NCI-H1436 (cell line): ENCODE measurements at regions not wholly inside any gene's neighbourhood (a gene's known extent, or its start where the extent isn't known, plus 50 kb on each side); places are given as distances from the start of the nearest gene placed in this dataset.

Experiments used
- DNase-seq: peaks from one replicate; lab custom pipeline; 2025; lab: John Stamatoyannopoulos, UW

DNA sequence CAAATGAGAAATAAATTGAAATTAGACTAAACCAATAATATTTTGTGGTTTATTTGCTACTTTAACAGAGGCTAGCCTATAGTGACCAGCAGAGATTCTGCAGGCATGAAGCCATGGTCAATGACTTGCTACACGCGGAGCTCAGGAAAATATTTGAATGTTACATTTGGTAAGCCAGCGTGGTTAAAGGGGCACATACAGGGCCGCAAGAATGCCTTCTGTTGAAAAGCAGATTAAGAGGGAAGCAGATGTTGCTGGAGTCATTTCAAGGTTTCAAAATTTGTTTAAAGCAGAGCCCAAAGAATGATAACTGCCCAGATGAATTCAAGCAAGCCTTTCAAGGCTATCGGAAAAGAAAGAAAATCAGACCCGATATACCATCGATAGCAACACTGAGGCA, 294.3 kb upstream of the MAN1A1 start:
- no peak for DNase-seq

DNA sequence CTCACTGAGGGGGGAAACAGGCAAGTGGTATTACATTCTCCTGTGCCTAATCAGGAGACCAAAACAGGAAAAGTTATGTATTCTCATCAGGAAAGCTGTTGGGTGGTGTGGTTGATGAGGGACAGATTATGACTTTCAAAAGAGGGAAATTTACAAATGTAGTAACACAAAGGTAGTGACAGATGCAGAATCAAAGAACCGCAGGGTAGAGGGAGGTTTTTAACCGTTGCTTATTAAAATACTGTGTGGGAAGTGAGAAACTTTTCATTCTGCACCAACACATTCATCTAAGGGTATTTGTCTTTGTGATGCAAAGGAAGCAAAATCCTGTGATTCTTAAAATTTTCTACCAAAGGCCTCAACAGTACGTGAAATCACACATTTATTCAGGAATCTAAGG, 288.2 kb upstream of the MAN1A1 start:
- no peak for DNase-seq

DNA sequence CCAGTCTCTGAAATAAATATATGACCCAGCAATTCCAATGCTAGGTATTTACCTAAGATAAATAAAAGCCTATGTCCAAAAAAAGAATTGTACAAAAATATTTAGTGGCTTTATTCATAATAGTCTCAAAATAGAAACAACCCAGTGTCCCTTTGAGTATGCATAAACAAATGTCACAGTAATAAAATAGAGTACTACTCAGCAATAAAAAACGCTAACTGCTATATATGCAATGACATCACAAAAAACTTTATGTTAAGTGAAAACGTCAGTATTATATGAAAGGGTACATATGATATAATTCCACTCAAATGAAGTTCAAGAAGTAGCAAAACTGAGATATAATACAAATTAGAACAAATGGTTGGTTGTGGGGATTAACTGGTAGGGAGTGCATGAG, 286.5 kb upstream of the MAN1A1 start:
- DNase-seq, result no peak

DNA sequence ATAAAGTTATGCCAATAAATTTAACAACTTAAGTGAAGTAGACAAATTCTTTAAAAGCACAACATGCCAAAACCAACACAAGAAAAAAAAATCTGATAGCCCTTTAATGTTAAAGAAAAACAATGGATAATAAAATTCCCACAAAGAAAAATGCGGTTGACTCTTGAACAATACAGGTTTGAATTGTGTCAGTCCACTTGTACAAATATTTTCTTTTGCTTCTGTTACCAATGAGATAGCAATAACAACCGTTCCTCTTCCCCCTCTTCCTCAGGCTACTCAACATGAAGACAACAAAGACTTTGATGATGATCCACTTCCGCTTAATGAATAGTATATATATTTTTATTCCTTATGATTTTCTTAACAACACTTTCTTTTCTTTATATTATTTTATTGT, 283.9 kb upstream of the MAN1A1 start:
- DNase-seq, result no peak

DNA sequence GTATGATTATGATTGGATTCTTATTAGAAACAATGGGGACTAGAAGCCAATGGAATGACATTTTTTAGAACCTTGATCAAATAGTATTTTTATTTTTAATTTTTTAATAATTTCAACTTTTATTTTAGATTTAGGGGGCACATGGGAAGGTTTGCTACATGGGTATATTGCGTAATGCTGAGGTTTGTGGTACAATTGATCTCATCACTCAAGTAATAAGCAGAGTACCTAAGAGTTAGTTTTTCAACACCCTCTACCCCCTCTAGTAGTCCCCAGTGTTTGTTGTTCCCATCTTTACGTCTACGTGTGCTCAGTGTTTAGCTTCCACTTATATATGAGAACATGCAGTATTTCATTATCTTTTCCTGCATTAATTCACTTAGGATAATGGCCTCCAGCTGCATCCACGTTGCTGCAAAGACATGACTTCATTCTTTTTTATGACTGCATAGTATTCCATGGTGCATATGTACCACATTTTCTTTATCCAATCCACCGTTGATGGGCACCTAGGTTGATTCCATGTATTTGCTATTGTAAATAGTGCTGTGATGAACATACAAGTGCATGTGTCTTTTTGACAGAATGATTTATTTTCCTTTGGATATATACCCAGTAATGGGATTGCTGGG, 281.1 kb upstream of the MAN1A1 start:
- DNase-seq, result no peak

DNA sequence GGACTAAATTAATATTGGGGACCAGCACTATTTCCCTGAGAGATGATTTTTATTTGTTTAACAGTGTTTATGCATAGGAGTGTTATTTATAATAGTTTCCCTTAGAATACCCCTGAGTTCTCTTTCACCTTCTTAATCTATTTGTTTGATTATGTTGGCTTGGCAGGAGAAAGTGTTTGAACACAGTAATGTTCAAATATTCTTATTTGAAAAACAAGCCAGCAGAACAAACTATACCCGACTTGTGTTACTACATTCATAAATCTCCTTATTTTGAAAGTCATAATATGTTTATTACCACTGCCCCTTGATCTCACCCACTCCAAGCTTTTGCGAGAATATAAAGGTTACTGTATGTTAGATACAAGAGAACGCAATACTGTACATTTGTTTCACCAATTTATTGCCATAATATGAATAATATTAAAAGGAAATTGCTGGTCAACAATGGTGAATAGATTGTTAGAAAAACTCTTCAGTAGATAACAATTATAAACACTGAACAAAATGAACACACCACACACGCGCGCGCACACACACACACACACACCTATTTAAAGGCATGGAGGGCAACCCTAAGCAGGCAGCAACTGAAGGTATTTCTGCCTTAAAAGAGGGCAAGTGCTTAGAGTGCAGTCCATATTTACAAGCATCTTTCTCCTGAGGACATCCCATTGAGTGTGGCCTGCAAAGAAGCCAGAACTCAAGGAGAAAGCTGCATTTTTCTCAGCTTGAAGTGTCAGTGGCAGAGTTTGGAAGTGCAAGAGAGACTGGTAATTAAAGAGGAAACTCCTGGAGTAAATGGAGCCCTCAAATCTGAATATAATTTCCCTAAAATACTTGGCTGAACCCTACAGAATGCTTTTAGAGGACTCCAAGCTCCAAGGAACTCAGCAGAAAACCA, 279.4 kb upstream of the MAN1A1 start:
- DNase-seq, result no peak

DNA sequence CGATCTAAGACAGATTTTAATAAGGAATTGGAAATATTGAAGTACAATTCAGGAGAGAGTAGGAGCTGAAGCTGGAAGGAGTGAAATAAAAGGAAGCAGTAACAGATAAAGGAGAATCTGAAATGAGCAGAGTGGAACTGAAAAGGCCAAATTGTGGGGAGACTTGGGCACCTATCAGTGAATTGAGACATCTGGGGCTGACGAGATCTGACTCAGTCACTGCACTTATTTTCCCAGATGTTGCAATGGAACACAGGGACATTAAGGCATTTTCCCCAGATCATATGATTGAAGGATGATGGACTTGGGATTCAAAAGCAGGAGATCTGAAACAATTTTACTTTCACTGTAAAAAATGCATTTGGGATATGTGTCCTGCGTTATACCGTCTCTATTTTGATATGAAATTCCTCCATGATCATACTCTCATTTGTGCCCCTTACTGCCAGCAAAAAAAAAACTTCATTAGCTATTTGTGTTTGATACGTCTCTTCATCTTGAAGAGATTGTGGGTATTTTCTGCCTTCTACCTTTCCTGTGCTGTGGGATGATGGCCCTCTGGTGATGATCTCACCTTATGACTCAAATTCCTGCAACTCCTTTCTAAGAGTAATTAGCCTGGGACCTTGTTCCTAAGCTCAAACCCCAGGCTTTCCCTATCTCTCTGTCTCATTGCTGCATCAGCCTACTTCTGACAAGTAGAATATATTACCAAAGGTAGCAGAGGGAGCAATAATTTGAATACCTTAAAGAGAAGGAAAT, 278.5 kb upstream of the MAN1A1 start:
- DNase-seq, result no peak

DNA sequence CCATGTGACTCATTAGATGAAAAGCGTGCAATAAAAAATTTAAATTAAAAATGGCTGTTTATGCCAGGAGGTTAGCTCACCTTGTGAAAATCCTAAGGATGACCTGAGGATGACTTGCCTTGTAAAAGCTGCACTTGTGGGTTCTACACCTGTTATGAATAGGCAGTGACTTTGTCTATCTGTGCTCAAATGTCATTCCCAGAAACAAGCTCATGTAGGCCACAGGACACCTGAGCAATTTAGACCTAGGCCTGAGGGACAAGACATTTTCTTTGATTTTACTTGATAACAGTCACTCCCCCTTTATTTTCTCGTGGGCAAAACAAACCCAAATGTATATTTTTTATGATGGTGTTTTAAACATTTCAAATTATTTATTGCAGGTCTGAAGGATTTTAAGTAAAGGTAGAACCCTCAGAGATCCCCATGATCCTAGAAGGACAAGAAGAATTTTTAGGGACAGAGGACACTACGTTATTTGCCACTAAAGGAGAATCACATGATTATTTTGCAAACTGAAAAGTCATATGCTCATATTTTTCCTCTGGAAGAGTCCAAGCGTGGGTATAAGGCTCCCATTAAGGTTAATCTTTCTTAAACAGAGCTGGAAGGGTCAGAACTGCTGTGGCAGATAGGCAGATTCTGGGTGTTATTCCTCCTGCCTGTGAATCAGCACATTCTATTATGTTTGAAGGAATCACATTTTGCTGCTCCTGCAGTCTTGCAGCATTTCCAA, 277.5 kb upstream of the MAN1A1 start:
- DNase-seq, result no peak

DNA sequence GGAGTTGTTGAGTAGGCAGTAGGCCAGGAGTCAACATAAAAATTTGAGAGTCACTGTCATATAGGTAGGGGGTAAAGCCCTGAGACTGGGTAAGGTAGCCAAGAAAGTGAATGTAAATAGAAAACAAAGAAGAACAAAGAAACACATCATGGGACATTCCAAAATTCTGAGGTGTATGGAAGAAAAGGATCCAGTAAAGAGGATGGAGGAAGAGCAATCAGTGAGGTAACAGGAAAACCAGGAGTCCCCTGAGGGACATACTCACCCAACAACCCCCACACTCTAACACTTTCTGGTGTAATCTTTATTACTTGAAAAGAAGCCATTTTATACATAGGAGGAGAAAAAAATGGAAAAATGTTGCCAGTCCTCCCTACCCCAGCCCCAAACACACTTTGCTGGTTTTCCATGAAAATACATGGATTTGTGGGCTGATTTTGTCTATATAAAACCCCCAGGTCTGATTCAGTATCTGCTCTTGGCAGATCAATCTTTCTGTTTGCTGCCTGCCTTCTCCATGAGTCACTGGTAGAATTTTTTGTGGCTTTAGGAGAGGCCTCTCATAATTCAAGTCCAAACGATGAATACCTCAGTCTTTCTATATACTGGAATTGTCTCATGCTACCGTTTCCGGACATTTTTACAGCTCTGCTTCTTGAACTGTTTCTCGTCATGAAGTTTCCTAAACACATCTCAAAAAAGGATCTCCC, 271.4 kb upstream of the MAN1A1 start:
- DNase-seq, result no peak

DNA sequence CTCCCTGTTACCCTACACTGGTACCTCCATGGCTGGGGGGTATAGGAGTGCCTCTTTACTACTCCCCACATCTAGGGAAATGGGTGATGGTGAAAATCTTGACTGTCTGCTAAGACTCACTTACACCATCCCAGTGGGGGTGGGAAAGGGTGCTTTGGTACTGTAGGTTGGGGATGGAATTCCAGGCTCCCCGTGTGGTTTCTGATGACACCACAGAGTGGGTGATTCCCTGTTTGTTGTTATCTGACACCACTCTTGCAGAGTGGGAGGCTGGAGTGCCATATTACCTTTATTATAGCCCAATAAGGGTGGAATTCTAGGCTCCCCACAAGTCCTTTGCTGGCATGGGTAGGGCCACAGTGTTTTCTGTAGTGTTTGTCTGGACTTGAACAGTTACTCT, 264.6 kb upstream of the MAN1A1 start:
- no peak for DNase-seq

DNA sequence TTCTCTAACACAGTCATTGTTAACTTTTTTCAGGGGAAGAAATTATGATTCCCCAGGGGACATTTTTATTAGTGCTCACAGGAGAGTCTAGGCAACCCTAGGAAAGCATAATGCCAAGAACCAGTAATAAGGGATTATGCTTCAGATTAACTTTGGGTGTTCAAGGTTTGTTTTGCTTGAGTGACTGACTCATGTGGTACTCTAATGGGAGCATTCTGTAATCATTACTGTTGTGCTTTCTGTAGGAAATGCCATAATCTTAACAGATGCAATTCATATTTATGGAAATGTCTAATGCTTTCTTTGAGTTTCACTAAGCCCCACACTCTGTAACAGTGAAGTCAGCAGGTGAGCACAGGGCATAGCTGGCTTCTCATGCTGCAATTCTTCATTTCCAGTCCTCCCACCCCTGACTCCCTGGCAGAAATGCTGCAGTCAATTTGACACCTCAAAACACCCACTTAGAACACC, 263.4 kb upstream of the MAN1A1 start:
- DNase-seq, result no peak

DNA sequence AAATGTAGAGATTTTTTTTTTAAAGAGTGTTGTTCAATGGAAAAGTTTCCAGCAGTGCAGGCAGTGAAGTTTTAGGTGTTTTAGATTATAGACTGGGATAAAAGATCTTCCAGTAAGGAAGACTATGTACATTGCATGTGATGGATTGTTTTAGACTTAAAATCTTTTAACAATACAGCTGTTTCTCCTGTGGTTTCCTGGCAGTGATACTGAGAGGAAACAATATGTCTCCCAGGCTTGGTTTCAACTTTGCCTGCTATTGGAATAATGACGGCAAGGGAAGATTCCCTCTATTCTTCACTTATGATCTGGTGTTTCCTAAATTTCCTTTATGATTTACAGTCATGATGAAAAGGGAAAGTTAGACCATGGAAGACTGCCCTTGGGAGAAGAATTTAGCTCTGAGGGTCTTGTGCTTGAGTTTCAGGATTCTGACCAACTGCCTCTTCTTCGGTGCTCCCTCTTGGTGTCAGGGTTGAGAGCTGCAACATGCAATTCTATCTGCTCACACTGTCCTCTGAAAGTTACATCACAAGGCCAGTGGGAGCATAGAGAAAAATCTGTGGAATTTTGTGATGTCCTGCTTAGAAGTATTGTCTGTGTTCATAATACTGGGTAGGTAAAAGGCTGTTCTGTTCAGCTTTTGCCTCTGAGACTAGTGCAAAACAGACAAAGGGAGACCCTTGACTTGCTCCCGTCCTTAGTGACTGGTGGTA, 262.8 kb upstream of the MAN1A1 start:
- no peak for DNase-seq

DNA sequence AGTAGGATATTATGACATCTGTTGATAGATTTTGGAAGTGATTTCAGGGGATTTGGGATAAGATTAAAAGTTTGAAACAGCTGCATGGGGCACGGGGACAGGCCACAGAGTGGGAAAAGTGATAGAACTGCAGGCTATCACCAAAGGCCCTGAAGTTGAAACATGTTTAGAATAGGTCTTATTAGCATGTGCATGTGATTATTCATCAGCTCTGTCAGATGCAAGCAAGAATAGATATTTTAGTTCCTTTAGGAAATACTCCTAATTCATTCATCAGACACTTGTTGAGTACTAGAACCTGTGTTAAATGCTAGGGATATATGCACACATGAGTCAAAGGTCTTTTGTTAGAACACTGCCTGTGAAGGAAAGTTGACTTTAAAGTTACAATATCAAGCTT, 261.2 kb upstream of the MAN1A1 start:
- no peak for DNase-seq

DNA sequence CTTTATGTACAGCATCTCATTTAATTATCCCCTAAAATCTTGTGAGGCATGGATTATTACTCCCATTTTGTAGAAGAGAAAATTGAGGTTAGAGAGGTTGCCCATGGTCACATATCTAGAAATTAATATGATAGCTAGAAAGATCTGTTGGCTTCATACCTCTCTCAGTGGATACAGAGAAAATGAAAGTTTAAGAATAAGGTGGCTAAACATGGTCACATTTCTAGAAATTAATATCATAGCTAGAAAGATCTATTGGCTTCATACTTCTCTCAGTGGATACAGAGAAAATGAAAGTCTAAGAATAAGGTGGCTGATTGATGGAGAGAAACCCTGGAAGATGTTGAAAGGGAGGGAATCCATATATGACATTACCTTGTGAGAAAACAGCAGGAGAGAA, 260.7 kb upstream of the MAN1A1 start:
- no peak for DNase-seq

DNA sequence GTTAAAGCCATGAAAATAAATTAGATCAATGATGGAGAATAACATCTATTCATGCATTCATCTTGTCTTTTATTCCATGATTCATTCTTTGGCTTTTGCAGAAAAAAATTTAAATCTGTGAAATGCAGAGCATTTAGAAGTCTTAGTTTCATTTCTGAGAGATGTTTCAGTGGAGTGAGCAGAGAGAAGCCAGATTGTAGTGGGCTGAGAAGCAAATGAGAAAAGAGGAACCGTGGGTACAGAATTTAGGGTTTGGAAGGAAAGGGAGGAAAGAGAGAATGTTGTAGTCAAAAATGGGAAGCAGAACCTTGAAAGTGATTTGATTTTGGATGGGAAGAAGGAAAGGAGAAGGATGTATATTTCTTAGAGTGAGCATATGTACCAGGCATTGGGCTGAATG, 260.3 kb upstream of the MAN1A1 start:
- DNase-seq, result no peak

DNA sequence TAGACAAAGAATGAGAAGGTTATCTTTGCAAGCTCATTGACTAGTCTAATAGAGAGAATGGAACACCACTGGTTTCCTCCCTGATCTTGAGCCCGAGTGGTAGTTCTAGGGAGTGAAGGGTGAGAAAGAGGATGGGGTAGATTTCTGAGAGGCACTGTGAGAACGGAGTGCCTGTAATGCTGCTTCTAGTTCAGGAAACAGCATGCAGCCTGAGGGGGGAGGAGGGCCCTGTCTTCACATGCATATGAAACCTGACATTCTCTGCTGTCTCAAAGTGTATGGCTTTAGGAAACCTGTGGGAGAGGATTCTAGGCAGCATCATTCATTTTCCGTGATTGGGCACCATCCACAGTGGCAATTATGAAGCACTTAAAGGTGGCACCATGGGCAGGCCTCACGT, 259.4 kb upstream of the MAN1A1 start:
- DNase-seq, result no peak

DNA sequence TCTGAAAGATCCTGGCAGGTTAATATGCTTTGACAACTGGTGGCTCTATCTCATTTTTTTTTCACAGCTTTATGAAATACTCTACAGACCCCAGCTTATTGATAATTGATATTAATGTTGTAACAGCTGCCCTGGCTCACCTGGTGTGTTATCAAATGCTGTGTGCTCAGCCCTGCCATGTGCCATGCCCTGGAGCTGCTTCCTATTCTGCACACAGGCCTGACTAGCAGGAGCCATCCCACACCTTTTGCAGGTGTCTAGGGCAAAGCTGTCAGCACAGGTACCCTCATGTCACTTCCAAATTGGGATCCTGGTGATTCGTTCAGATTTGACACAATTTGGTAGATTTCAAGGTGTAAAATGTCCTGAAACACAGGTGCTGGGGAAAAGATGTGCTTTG, 254.6 kb upstream of the MAN1A1 start:
- DNase-seq, result no peak

DNA sequence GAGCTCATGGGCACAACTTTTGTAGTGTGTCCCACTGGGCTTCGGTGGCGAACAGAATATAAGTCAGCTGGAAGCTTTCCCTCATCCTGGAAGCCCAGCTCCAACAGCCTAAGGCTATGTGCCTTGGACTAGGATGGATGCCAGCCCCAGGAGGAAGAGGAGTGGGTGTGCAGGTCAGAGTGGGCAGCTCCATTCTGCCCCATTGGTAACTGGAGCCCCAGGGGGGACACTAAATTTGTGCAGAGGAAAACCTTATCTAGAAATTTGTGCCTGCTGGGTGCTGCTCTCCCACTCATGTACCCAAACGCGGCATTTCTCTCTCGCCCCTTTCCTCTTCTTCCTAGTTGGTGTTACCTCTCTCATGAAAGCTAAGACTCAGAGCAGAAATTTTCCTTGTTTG, 253.9 kb upstream of the MAN1A1 start:
- DNase-seq, result no peak

DNA sequence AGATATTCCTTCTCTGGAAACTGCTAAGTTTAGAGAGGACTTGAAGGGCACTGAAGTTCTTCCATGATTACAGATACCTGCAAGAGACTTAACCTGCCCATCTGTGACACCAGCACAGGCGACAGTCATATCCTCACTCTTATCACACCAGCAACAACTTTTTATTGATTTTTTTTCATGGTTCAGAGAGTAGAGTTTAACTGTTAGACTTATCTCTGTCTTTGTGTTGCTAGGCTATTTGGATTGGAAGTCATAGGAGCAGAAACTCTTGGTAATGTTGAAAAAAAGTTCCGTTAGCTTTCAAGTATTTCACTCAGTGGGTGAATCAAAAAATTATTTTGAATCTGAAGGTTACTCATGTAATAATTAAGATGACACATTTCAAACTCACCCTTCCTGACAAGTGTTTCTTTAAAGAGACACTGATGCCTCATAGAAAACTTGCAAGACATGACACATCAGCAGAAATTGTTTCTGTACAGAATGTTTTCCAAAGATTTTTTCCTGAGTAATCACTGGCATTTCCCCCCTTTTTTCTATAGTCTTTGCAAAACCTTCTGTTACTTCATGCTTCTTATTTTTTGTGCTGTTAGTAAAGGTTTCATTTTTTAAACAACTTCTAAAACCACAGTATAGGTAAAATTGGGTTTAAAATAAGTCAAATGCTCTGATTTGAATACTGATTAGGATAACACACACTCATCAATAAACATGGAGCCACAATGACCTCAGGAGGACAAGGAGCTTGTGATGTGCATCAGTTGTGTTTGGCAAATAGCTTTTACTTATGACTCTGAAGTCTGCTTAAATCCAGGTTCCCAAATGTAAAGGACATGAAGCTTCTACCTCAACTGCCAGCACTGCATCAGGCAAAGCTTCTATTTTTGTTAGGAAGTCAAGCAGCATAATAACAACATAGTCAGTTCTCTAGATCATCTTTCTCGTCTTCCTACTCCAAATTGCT, 252.9 kb upstream of the MAN1A1 start:
- DNase-seq, result no peak

DNA sequence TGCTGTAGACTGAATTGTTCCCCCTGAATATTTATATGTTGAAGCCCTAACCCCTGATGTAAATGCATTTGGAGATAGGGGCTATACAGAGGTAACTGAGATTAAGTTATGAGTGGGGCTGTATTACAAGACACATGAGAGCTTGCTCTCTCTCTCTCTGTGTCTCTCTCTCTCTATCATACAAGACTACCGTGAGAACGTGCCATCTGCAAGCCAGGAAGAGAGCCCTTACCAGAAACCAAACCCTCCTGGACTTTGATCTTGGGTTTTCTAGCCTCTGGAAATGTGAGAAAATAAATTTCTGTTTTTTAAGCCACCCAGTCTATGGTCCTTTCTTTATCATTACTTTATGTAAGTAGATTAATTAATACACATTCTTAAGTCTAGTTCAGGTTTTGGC, 249.3 kb upstream of the MAN1A1 start:
- no peak for DNase-seq
